GM21367 (cell line): ENCODE measurements at regions not wholly inside any gene's neighbourhood (a gene's known extent, or its start where the extent isn't known, plus 50 kb on each side); places are given as distances from the start of the nearest gene placed in this dataset.
"Not testable (repeated sequence)": the region's sequence is repeated elsewhere in the genome, so short reads cannot be mapped to it uniquely, and the experiment has no call there.

Experiments
- ATAC-seq: cut with Tn5 transposase; IDR thresholded peaks from one replicate; pipeline ENCODE4 v1.9.1; 2021; ENCODE audit not compliant: unreplicated experiment

- not testable (repeated sequence) for ATAC-seq
These were observed 130.8 kb downstream of the CCDC71L start for GRCh38 chr7:106530183-106530582.

GRCh38 chr7:106526617-106527016 is 134.3 kb downstream of the CCDC71L start:
- ATAC-seq = not testable (repeated sequence)

- no peak for ATAC-seq
These were observed 136.3 kb downstream of the CCDC71L start for GRCh38 chr7:106524690-106525059.

- no peak for ATAC-seq
These were observed 137.5 kb downstream of the CCDC71L start for GRCh38 chr7:106523482-106523881.

GRCh38 chr7:106522696-106523095 is 138.3 kb downstream of the CCDC71L start:
- ATAC-seq = no peak

- ATAC-seq = no peak
These were observed 139.4 kb downstream of the CCDC71L start for GRCh38 chr7:106521541-106521940.

- ATAC-seq = no peak
These were observed 139.9 kb downstream of the CCDC71L start for GRCh38 chr7:106520962-106521514.

GRCh38 chr7:106518967-106519366 is 142.0 kb downstream of the CCDC71L start:
- no peak for ATAC-seq

- no peak for ATAC-seq
These were observed 142.7 kb downstream of the CCDC71L start for GRCh38 chr7:106518239-106518638.

GRCh38 chr7:106517508-106517907 is 143.4 kb downstream of the CCDC71L start:
- no peak for ATAC-seq

- ATAC-seq = no peak
These were observed 145.6 kb downstream of the CCDC71L start for GRCh38 chr7:106515321-106515720.

GRCh38 chr7:106514881-106515280 is 146.1 kb downstream of the CCDC71L start:
- no peak for ATAC-seq

- ATAC-seq = no peak
These were observed 148.7 kb downstream of the CCDC71L start for GRCh38 chr7:106512217-106512616.

- no peak for ATAC-seq
These were observed 156.3 kb downstream of the CCDC71L start for GRCh38 chr7:106504645-106505044.

- ATAC-seq = no peak
These were observed 156.8 kb downstream of the CCDC71L start for GRCh38 chr7:106504207-106504606.

- ATAC-seq = no peak
These were observed 157.3 kb downstream of the CCDC71L start for GRCh38 chr7:106503626-106504025.

- no peak for ATAC-seq
These were observed 159.1 kb downstream of the CCDC71L start for GRCh38 chr7:106501605-106502580.

- ATAC-seq = no peak
These were observed 161.1 kb downstream of the CCDC71L start for GRCh38 chr7:106499897-106500296.

- not testable (repeated sequence) for ATAC-seq
These were observed 163.0 kb downstream of the CCDC71L start for GRCh38 chr7:106498005-106498404.

GRCh38 chr7:106493041-106493731 is 167.8 kb downstream of the CCDC71L start:
- no peak for ATAC-seq

- no peak for ATAC-seq
These were observed 172.5 kb downstream of the CCDC71L start for GRCh38 chr7:106488465-106488864.

GRCh38 chr7:106487892-106488291 is 173.1 kb downstream of the CCDC71L start:
- ATAC-seq = no peak
